Peyer's patch (tissue), 4 donors: ENCODE measurements at regions not wholly inside any gene's neighbourhood (a gene's known extent, or its start where the extent isn't known, plus 50 kb on each side); places are given as distances from the start of the nearest gene placed in this dataset.

Experiments used
- POLR2A ChIP-seq, 2 donors: fragments of 450-650 bp; IDR thresholded peaks; one replicate each; pipeline ENCODE4 v1.5.1; 2017; ENCODE audit warnings: antibody characterized with exemption in 2 of 2, mild to moderate bottlenecking in 2 of 2, moderate library complexity in 2 of 2
- TF ChIP-seq, protein P1 (sequence below), 6 experiments: fragments of 450-650 bp in 4 of 6; fragments of 200-600 bp in 2 of 6; sonication (generic) in 1 of 6; IDR thresholded peaks; one replicate each; pipeline ENCODE4 v1.5.1; 2017 to 2019; ENCODE audit warnings: antibody characterized with exemption in 6 of 6, mild to moderate bottlenecking in 3 of 6, moderate library complexity in 1 of 6

DNA sequence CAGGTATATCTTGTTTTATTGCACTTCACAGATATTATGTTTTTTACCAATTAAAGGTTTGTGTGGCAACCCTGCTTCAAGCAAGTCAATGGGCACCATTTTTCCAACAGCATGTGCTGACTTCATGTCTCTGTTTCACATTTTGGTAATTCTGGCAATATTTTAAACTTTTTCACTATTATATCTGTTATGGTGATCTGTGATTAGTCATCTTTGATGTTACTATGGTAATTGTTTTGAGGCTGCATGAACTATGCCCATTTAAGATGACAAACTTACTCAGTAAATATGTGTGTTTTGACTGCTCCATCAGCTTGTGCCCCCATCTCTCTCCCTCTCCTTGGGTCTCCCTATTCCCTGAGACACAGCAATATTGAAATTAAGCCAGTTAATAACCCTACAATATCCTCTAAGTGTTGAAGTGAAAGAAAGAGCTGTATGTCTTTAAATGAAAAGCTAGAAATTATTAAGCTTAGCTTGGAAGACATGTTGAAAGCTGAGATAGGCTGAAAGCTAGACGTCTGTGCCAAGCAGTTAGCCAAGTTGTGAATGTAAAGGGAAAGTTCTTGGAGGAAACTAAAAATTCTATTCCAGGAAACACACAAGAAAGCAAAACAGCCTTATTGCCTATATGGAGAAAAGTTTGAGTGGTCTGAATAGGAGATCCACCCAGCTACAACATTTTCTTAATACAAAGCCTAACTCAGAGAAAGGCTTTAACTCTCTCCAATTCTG lies 365.1 kb downstream of the ATP23 start:
- TF ChIP-seq, protein P1, sequence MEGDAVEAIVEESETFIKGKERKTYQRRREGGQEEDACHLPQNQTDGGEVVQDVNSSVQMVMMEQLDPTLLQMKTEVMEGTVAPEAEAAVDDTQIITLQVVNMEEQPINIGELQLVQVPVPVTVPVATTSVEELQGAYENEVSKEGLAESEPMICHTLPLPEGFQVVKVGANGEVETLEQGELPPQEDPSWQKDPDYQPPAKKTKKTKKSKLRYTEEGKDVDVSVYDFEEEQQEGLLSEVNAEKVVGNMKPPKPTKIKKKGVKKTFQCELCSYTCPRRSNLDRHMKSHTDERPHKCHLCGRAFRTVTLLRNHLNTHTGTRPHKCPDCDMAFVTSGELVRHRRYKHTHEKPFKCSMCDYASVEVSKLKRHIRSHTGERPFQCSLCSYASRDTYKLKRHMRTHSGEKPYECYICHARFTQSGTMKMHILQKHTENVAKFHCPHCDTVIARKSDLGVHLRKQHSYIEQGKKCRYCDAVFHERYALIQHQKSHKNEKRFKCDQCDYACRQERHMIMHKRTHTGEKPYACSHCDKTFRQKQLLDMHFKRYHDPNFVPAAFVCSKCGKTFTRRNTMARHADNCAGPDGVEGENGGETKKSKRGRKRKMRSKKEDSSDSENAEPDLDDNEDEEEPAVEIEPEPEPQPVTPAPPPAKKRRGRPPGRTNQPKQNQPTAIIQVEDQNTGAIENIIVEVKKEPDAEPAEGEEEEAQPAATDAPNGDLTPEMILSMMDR (IDR thresholded peaks at IDR 0.05) = no peak
- no peak for TF ChIP-seq POLR2A (IDR thresholded peaks at IDR 0.05)
